HG02981 (cell line): ENCODE measurements at regions not wholly inside any gene's neighbourhood (a gene's known extent, or its start where the extent isn't known, plus 50 kb on each side); places are given as distances from the start of the nearest gene placed in this dataset.

Source experiments
- ATAC-seq: cut with Tn5 transposase; IDR thresholded peaks from one replicate; pipeline ENCODE4 v1.9.1; 2021; ENCODE audit warnings: mild to moderate bottlenecking, moderate library complexity; ENCODE audit not compliant: unreplicated experiment

GRCh38 chr1:25063591-25064416 lies 133.7 kb upstream of the RUNX3 start:
- ATAC-seq, result no peak

GRCh38 chr1:25062621-25063255 lies 132.7 kb upstream of the RUNX3 start:
- ATAC-seq, result no peak

GRCh38 chr1:25061261-25061995 lies 131.4 kb upstream of the RUNX3 start:
- ATAC-seq, result no peak

GRCh38 chr1:25057188-25057587 lies 127.1 kb upstream of the RUNX3 start:
- no peak for ATAC-seq

GRCh38 chr1:25056536-25056935 lies 126.5 kb upstream of the RUNX3 start:
- no peak for ATAC-seq

- no peak for ATAC-seq
Observed at GRCh38 chr1:25055961-25056360, 125.9 kb upstream of the RUNX3 start.

GRCh38 chr1:25055324-25055780 lies 125.3 kb upstream of the RUNX3 start:
- ATAC-seq, result no peak

GRCh38 chr1:25054526-25055323 lies 124.6 kb upstream of the RUNX3 start:
- ATAC-seq, result no peak

- no peak for ATAC-seq
Observed at GRCh38 chr1:25053576-25054250, 123.6 kb upstream of the RUNX3 start.

- ATAC-seq, result no peak
Observed at GRCh38 chr1:25051906-25052305, 121.8 kb upstream of the RUNX3 start.

GRCh38 chr1:25051504-25051903 lies 121.4 kb upstream of the RUNX3 start:
- ATAC-seq, result no peak

GRCh38 chr1:25050165-25050564 lies 120.1 kb upstream of the RUNX3 start:
- ATAC-seq, result no peak

- ATAC-seq, result no peak
Observed at GRCh38 chr1:25049190-25049589, 119.1 kb upstream of the RUNX3 start.

GRCh38 chr1:25048728-25049127 lies 118.7 kb upstream of the RUNX3 start:
- no peak for ATAC-seq

- no peak for ATAC-seq
Observed at GRCh38 chr1:25047506-25048240, 117.6 kb upstream of the RUNX3 start.

- no peak for ATAC-seq
Observed at GRCh38 chr1:25046194-25046532, 116.1 kb upstream of the RUNX3 start.

GRCh38 chr1:25045480-25046193 lies 115.6 kb upstream of the RUNX3 start:
- ATAC-seq, result no peak

GRCh38 chr1:25043228-25043580 lies 113.1 kb upstream of the RUNX3 start:
- no peak for ATAC-seq
